CD14-positive monocyte (primary cell): ENCODE measurements at regions not wholly inside any gene's neighbourhood (a gene's known extent, or its start where the extent isn't known, plus 50 kb on each side); places are given as distances from the start of the nearest gene placed in this dataset.

Source experiments
- DNase-seq, 3 donors: peaks; one replicate each; pipeline ENCODE4 v3.0.0-alpha.2; 2011 to 2022
- H2AFZ ChIP-seq: 2 replicates; pipeline ENCODE4 v1.6.0; 2012; ENCODE audit warnings: mild to moderate bottlenecking, low read depth, low read length, inconsistent platforms; ENCODE audit not compliant: insufficient read depth, poor library complexity, severe bottlenecking
- H3K27ac ChIP-seq, 2 donors: 1 replicate in 1 of 2; 2 replicates in 1 of 2; pipeline ENCODE4 v1.5.1; 2012 to 2013; ENCODE audit warnings: low read length in 2 of 2, control low read depth in 1 of 2, inconsistent platforms in 1 of 2, low read depth in 1 of 2, mild to moderate bottlenecking in 1 of 2
- H3K27me3 ChIP-seq, 2 donors: one replicate each; pipeline versions ENCODE4 v1.6.0 to v1.6.1; 2011 to 2013; ENCODE audit warnings: low read length in 2 of 2; ENCODE audit not compliant: control insufficient read depth in 2 of 2, insufficient read depth in 2 of 2
- H3K36me3 ChIP-seq, 2 donors: replicated peaks in 1 of 2; 1 replicate in 1 of 2; 2 replicates in 1 of 2; pipeline versions ENCODE4 v1.5.1 to v1.6.1; 2012 to 2013; ENCODE audit warnings: low read length in 2 of 2, control low read depth in 1 of 2, inconsistent platforms in 1 of 2, mild to moderate bottlenecking in 1 of 2; ENCODE audit not compliant: insufficient read depth in 2 of 2, control insufficient read depth in 1 of 2
- H3K4me1 ChIP-seq, 2 donors: 1 replicate in 1 of 2; 2 replicates in 1 of 2; pipeline versions ENCODE4 v1.5.1 to v1.6.1; 2012 to 2013; ENCODE audit warnings: low read length in 2 of 2, control low read depth in 1 of 2, inconsistent platforms in 1 of 2, mild to moderate bottlenecking in 1 of 2, moderate library complexity in 1 of 2; ENCODE audit not compliant: insufficient read depth in 2 of 2, control insufficient read depth in 1 of 2
- H3K4me2 ChIP-seq: replicated peaks from 2 replicates; pipeline ENCODE3; 2012; ENCODE audit warnings: low read length, moderate library complexity, mild to moderate bottlenecking; ENCODE audit not compliant: poor library complexity, severe bottlenecking; ENCODE audit errors: extremely low read depth
- H3K4me3 ChIP-seq, 3 experiments: fragments of 200-600 bp in 1 of 3; sonication (generic) in 1 of 3; replicated peaks in 1 of 3; 1 replicate in 2 of 3; 2 replicates in 1 of 3; pipeline ENCODE4 v1.5.1; 2011 to 2013; ENCODE audit warnings: low read length in 3 of 3, mild to moderate bottlenecking in 3 of 3, control low read depth in 2 of 3, low read depth in 2 of 3, inconsistent platforms in 1 of 3, moderate library complexity in 1 of 3
- H3K79me2 ChIP-seq: 2 replicates; pipeline ENCODE4 v1.6.0; 2012; ENCODE audit warnings: mild to moderate bottlenecking, control low read depth, inconsistent platforms, low read length, moderate library complexity; ENCODE audit not compliant: insufficient read depth
- H3K9ac ChIP-seq: 2 replicates; pipeline ENCODE4 v1.6.0; 2017; ENCODE audit warnings: low read length, mild to moderate bottlenecking; ENCODE audit not compliant: insufficient read depth, poor library complexity, severe bottlenecking
- H3K9me3 ChIP-seq, 2 donors: replicated peaks in 1 of 2; 1 replicate in 1 of 2; 2 replicates in 1 of 2; pipeline versions ENCODE4 v1.5.1 to v1.6.1; 2012 to 2013; ENCODE audit warnings: low read length in 2 of 2, control low read depth in 1 of 2; ENCODE audit not compliant: control insufficient read depth in 1 of 2, insufficient read depth in 1 of 2
- H4K20me1 ChIP-seq: 2 replicates; pipeline ENCODE4 v1.6.0; 2012; ENCODE audit warnings: mild to moderate bottlenecking, low read length, control low read depth, moderate library complexity; ENCODE audit not compliant: insufficient read depth
- H3K27ac Mint-ChIP-seq, 7 donors: one replicate each; pipeline ENCODE4 v1.8.0; 2020; ENCODE audit warnings: mild to moderate bottlenecking in 7 of 7, mixed read lengths in 7 of 7, moderate library complexity in 6 of 7, inconsistent platforms in 2 of 7
- H3K27me3 Mint-ChIP-seq, 3 donors: one replicate each; pipeline ENCODE4 v1.8.0; 2021 to 2022; ENCODE audit warnings: low read depth in 3 of 3, mild to moderate bottlenecking in 3 of 3, mixed read lengths in 3 of 3, moderate library complexity in 3 of 3, inconsistent platforms in 1 of 3
- H3K36me3 Mint-ChIP-seq, 2 donors: one replicate each; pipeline ENCODE4 v1.8.0; 2020; ENCODE audit warnings: mixed read lengths in 2 of 2, inconsistent platforms in 1 of 2, mild to moderate bottlenecking in 1 of 2
- H3K4me1 Mint-ChIP-seq: one replicate; pipeline ENCODE4 v1.8.0; 2020; ENCODE audit warnings: mild to moderate bottlenecking, mixed read lengths
- H3K4me3 Mint-ChIP-seq, 2 donors: one replicate each; pipeline ENCODE4 v1.8.0; 2020; ENCODE audit warnings: mild to moderate bottlenecking in 2 of 2, mixed read lengths in 2 of 2, moderate library complexity in 1 of 2
- H3K9me3 Mint-ChIP-seq, 7 donors: one replicate each; pipeline ENCODE4 v1.8.0; 2020 to 2022; ENCODE audit warnings: mixed read lengths in 7 of 7, mild to moderate bottlenecking in 6 of 7, moderate library complexity in 6 of 7, inconsistent platforms in 2 of 7
- WGBS: methylation state at CpG from one replicate; pipeline ENCODE4 v1.1.5; 2013; ENCODE audit warnings: missing lambda C conversion rate; ENCODE audit not compliant: insufficient coverage; 5-methylcytosine and 5-hydroxymethylcytosine counted together
- intact Hi-C, 2 donors: fragments of 100-400 bp; cut with micrococcal nuclease; formaldehyde crosslinking; loops; one replicate each; pipeline versions ENCODE4 v1.15.0 to v1.15.1; 2023
- TF ChIP-seq, protein P1 (sequence below): fragments of 200-600 bp; IDR thresholded peaks from one replicate; pipeline ENCODE4 v1.8.0; 2022; ENCODE audit warnings: antibody characterized with exemption, mild to moderate bottlenecking

DNA sequence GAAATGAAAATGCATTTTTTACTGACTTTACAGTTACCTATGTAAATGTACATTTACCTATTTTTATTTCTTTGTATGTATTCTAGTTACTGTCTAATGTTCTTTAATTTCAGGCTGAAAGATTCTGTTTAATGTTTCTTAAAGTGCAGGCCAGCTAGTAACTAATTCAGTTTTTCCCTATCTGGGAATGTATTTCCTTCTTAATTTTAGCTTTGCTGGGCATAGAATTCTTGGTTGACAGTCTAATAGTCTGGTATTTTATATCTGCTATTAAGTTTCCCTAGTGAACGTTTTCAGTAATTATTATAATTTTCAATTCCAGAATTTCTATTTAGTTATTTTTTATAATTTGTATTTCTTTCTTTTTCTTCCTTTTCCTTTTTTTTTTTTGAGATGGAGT, 186.0 kb upstream of the NOX3 start:
- peaks cover 0 to 2% (median 0%) of the 10 kb centered on the region in 3 donors for H3K27me3 Mint-ChIP-seq
- H3K9me3 Mint-ChIP-seq, result peaks cover 9 to 30% (median 24%) of the 10 kb centered on the region in 7 donors
- no peaks in the 10 kb centered on the region for H3K4me1 Mint-ChIP-seq
- Histone ChIP-seq H3K4me1 (no peaks in the 10 kb centered on the region), H3K27ac (no peak overlapping the region), H3K4me2 (no peak overlapping the region), H3K9ac (no peak overlapping the region), H4K20me1 (no peaks in the 10 kb centered on the region), H3K36me3 (no peaks in the 10 kb centered on the region), H3K79me2 (no peaks in the 10 kb centered on the region), H3K27me3 (no peaks in the 10 kb centered on the region), H3K9me3 (peaks cover 20 to 26% of the 10 kb centered on the region in 2 donors), H3K4me3 (no peak overlapping the region), H2AFZ (no peak overlapping the region)
- TF ChIP-seq, protein P1, sequence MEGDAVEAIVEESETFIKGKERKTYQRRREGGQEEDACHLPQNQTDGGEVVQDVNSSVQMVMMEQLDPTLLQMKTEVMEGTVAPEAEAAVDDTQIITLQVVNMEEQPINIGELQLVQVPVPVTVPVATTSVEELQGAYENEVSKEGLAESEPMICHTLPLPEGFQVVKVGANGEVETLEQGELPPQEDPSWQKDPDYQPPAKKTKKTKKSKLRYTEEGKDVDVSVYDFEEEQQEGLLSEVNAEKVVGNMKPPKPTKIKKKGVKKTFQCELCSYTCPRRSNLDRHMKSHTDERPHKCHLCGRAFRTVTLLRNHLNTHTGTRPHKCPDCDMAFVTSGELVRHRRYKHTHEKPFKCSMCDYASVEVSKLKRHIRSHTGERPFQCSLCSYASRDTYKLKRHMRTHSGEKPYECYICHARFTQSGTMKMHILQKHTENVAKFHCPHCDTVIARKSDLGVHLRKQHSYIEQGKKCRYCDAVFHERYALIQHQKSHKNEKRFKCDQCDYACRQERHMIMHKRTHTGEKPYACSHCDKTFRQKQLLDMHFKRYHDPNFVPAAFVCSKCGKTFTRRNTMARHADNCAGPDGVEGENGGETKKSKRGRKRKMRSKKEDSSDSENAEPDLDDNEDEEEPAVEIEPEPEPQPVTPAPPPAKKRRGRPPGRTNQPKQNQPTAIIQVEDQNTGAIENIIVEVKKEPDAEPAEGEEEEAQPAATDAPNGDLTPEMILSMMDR, result no peak
- intact Hi-C loops, result no loop called here
- no CpG with 5 or more reads among the region's 1 CpG for WGBS
- H3K36me3 Mint-ChIP-seq, result no peaks in the 10 kb centered on the region
- no peak for DNase-seq
- no peak overlapping the region for H3K27ac Mint-ChIP-seq
- H3K4me3 Mint-ChIP-seq, result no peak overlapping the region

DNA sequence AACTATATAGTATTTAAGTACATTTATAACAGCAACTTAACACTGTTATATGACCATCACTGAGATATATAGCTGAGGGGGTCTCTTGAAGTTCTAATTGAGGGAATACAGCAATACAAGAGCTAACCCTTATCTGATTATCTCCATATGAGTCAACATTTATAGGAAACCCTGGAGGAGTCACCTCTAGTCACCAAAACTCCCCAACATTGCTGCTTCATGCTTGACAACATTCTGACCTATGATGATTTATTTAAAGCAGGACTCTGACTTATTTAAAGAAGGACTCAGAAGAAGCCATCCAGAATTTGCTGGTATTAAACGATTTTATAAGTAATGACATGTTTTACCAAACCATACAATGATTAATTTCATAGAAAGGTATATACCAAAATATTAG, 182.6 kb upstream of the NOX3 start:
- Histone ChIP-seq H3K79me2 (no peaks in the 10 kb centered on the region), H3K9ac (no peak overlapping the region), H3K27ac (no peak overlapping the region), H3K9me3 (peaks cover 15 to 33% of the 10 kb centered on the region in 2 donors), H3K4me3 (no peak overlapping the region), H3K4me1 (no peaks in the 10 kb centered on the region), H3K27me3 (no peaks in the 10 kb centered on the region), H3K4me2 (no peak overlapping the region), H2AFZ (no peak overlapping the region), H4K20me1 (no peaks in the 10 kb centered on the region), H3K36me3 (no peaks in the 10 kb centered on the region)
- Mint-ChIP-seq H3K27me3 (peaks cover 0 to 2% (median 0%) of the 10 kb centered on the region in 3 donors), H3K4me3 (no peak overlapping the region), H3K27ac (no peak overlapping the region), H3K9me3 (peaks cover 10 to 28% (median 22%) of the 10 kb centered on the region in 7 donors), H3K36me3 (no peaks in the 10 kb centered on the region), H3K4me1 (no peaks in the 10 kb centered on the region)
- TF ChIP-seq, protein P1, result no peak
- DNase-seq, result no peak
- intact Hi-C loops, result no loop called here
- no CpG with 5 or more reads among the region's 1 CpG for WGBS
